Stomach (tissue), 4 donors: ENCODE measurements at regions not wholly inside any gene's neighbourhood (a gene's known extent, or its start where the extent isn't known, plus 50 kb on each side); places are given as distances from the start of the nearest gene placed in this dataset.

Source experiments
- POLR2A ChIP-seq, 4 donors: fragments of 450-650 bp; IDR thresholded peaks; one replicate each; pipeline ENCODE4 v1.6.1; 2016; ENCODE audit warnings: antibody characterized with exemption in 4 of 4, control low read depth in 2 of 4, mild to moderate bottlenecking in 1 of 4, moderate library complexity in 1 of 4
- TF ChIP-seq, protein P1 (sequence below), 7 experiments: fragments of 450-650 bp in 4 of 7; fragments of 200-600 bp in 3 of 7; sonication (generic) in 3 of 7; IDR thresholded peaks; one replicate each; pipeline ENCODE4 v1.5.1; 2016 to 2019; ENCODE audit warnings: antibody characterized with exemption in 7 of 7, control low read depth in 2 of 7, mild to moderate bottlenecking in 1 of 7

GRCh38 chr18:28826107-28826506 is 649.2 kb upstream of the CDH2 start:
- TF ChIP-seq, protein P1, sequence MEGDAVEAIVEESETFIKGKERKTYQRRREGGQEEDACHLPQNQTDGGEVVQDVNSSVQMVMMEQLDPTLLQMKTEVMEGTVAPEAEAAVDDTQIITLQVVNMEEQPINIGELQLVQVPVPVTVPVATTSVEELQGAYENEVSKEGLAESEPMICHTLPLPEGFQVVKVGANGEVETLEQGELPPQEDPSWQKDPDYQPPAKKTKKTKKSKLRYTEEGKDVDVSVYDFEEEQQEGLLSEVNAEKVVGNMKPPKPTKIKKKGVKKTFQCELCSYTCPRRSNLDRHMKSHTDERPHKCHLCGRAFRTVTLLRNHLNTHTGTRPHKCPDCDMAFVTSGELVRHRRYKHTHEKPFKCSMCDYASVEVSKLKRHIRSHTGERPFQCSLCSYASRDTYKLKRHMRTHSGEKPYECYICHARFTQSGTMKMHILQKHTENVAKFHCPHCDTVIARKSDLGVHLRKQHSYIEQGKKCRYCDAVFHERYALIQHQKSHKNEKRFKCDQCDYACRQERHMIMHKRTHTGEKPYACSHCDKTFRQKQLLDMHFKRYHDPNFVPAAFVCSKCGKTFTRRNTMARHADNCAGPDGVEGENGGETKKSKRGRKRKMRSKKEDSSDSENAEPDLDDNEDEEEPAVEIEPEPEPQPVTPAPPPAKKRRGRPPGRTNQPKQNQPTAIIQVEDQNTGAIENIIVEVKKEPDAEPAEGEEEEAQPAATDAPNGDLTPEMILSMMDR (IDR thresholded peaks at IDR 0.05), result no peak
- no peak for TF ChIP-seq POLR2A (IDR thresholded peaks at IDR 0.05)
